ENCODE measurements at regions not wholly inside any gene's neighbourhood (a gene's known extent, or its start where the extent isn't known, plus 50 kb on each side); places are given as distances from the start of the nearest gene placed in this dataset.

DNA sequence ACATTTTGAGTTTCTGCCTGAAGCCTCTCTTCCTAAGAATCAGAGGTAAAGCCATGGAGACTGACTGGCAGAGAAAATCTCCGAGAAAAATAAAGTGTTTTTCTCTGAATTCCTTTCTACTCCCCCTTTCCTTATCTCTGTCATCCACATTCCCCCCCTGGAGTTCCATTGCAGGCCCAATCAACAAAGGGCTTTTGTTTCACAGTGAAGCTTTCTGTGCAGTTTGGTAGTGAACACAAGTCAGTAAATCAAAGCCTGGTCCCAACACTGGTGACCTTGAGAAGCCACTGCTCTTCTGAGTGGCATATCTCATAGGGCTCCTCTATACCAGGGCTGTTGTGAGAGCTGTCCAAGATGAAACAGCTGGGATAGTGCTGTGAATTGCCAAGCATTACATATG is 228.4 kb downstream of the SEC16B start:
- H3K9me3 ChIP-seq (ENCODE audit: low read length) = no peaks in the 10 kb centered on the region
- no peaks in the 10 kb centered on the region for H3K36me3 ChIP-seq (ENCODE audit: insufficient read depth, low read length)
- no peaks in the 10 kb centered on the region for H3F3A ChIP-seq (ENCODE audit: insufficient read depth, low read length, poor library complexity, severe bottlenecking)
- no peak overlapping the region for H3K4me2 ChIP-seq (ENCODE audit: low read length)
- H3K27ac ChIP-seq (ENCODE audit: low read length) = no peak overlapping the region
- no peak for TF ChIP-seq TAF1 (IDR thresholded peaks at IDR 0.05; ENCODE audit: low read depth)
- no peak for TF ChIP-seq MXI1 (conservative IDR thresholded peaks at IDR 0.05; ENCODE audit: poor library complexity, severe bottlenecking)
- TF ChIP-seq CTCF (IDR thresholded peaks at IDR 0.05; ENCODE audit: poor library complexity, severe bottlenecking) = no peak
- no peak for TF ChIP-seq REST (IDR thresholded peaks at IDR 0.05; ENCODE audit: borderline replicate concordance)
- TF ChIP-seq SMC3 (conservative IDR thresholded peaks at IDR 0.05; ENCODE audit: poor library complexity) = no peak
- TF ChIP-seq RAD21 (conservative IDR thresholded peaks at IDR 0.05) = no peak
- no peak for TF ChIP-seq EP300 (conservative IDR thresholded peaks at IDR 0.05; ENCODE audit: poor library complexity, severe bottlenecking)
- TF ChIP-seq POLR2AphosphoS5 (IDR thresholded peaks at IDR 0.05) = no peak
- TF ChIP-seq EZH2 (IDR thresholded peaks at IDR 0.05; ENCODE audit: borderline replicate concordance, insufficient read depth, low read length, poor library complexity, severe bottlenecking) = no peak
- no peaks in the 10 kb centered on the region for H3K79me2 ChIP-seq (replicated peaks; ENCODE audit: insufficient read depth, low read length)
- no peaks in the 10 kb centered on the region for H4K20me1 ChIP-seq (ENCODE audit: insufficient read depth)
- no peaks in the 10 kb centered on the region for H3K9me2 ChIP-seq (ENCODE audit: insufficient read depth, low read length)
- no peaks in the 10 kb centered on the region for H3K27me3 ChIP-seq (ENCODE audit: insufficient read depth, low read depth, low read length)
- H2AFZ ChIP-seq (ENCODE audit: low read depth, low read length) = no peak overlapping the region
- H3K4me3 ChIP-seq (ENCODE audit: low read length) = no peak overlapping the region
- H3K9ac ChIP-seq (ENCODE audit: low read length) = no peak overlapping the region

DNA sequence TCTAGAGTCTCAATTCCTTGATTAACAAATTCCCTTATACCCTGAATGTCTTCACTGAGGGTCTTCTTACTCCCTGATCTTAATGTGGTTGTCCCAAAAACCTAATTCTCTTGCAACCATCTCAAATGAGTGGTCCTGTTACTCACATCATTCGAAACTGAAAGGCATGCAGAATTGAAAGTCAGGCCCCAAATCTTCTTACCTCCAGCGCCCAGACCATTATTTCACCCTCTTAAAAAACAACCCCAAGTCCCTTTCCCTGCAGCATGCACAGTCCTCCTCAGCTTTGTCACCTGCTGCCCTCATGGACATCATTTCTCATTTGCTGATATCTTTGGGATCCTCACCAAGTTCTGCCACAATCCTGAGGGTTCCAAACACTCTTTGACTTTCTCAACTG is 230.1 kb downstream of the SEC16B start:
- Histone ChIP-seq H3K9me3 (ENCODE audit: low read length) (no peaks in the 10 kb centered on the region), H3K27me3 (ENCODE audit: insufficient read depth, low read depth, low read length) (no peaks in the 10 kb centered on the region), H3K36me3 (ENCODE audit: insufficient read depth, low read length) (no peaks in the 10 kb centered on the region), H3K79me2 (replicated peaks; ENCODE audit: insufficient read depth, low read length) (no peaks in the 10 kb centered on the region), H3K9ac (ENCODE audit: low read length) (no peak overlapping the region), H4K20me1 (ENCODE audit: insufficient read depth) (no peaks in the 10 kb centered on the region), H3K4me2 (ENCODE audit: low read length) (no peak overlapping the region), H2AFZ (ENCODE audit: low read depth, low read length) (no peak overlapping the region), H3K9me2 (ENCODE audit: insufficient read depth, low read length) (no peaks in the 10 kb centered on the region), H3K27ac (ENCODE audit: low read length) (no peak overlapping the region), H3K4me3 (ENCODE audit: low read length) (no peak overlapping the region), H3F3A (ENCODE audit: insufficient read depth, low read length, poor library complexity, severe bottlenecking) (no peaks in the 10 kb centered on the region)
- TF ChIP-seq POLR2AphosphoS5 (IDR thresholded peaks at IDR 0.05) = no peak

DNA sequence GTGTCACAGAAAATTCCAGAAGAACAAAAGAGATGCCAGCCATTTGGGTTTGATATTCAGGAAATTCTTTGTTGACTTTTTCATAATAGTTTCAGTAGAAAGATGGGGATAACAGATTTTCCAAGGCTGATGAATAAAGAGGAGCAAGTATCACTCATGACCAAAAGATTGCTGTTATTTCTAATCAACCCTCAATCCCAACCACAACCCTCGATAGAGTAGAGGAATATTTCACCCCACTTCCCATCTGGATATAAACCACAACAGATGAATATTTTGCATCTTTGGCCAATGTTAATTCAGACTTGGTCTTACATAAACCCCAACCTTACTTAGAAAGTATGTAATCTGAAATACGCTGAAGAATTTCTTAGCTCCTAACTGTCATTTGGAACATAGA is 232.4 kb downstream of the SEC16B start:
- no peaks in the 10 kb centered on the region for H3K79me2 ChIP-seq (replicated peaks; ENCODE audit: insufficient read depth, low read length)

More for the DNA sequence above, 232.4 kb downstream of the SEC16B start:
- Histone ChIP-seq H3K9me3 (ENCODE audit: low read length) (no peaks in the 10 kb centered on the region), H3K9ac (ENCODE audit: low read length) (no peak overlapping the region), H3F3A (ENCODE audit: insufficient read depth, low read length, poor library complexity, severe bottlenecking) (no peaks in the 10 kb centered on the region), H3K27me3 (ENCODE audit: insufficient read depth, low read depth, low read length) (no peaks in the 10 kb centered on the region), H3K4me2 (ENCODE audit: low read length) (no peak overlapping the region), H4K20me1 (ENCODE audit: insufficient read depth) (no peaks in the 10 kb centered on the region), H3K9me2 (ENCODE audit: insufficient read depth, low read length) (no peaks in the 10 kb centered on the region), H3K36me3 (ENCODE audit: insufficient read depth, low read length) (no peaks in the 10 kb centered on the region), H3K27ac (ENCODE audit: low read length) (no peak overlapping the region), H3K4me3 (ENCODE audit: low read length) (no peak overlapping the region), H2AFZ (ENCODE audit: low read depth, low read length) (no peak overlapping the region)
- TF ChIP-seq MXI1 (conservative IDR thresholded peaks at IDR 0.05; ENCODE audit: poor library complexity, severe bottlenecking) (no peak), REST (IDR thresholded peaks at IDR 0.05; ENCODE audit: borderline replicate concordance) (no peak), EZH2 (IDR thresholded peaks at IDR 0.05; ENCODE audit: borderline replicate concordance, insufficient read depth, low read length, poor library complexity, severe bottlenecking) (no peak), POLR2AphosphoS5 (IDR thresholded peaks at IDR 0.05) (no peak), EP300 (conservative IDR thresholded peaks at IDR 0.05; ENCODE audit: poor library complexity, severe bottlenecking) (no peak), TAF1 (IDR thresholded peaks at IDR 0.05; ENCODE audit: low read depth) (no peak), CTCF (IDR thresholded peaks at IDR 0.05; ENCODE audit: poor library complexity, severe bottlenecking) (no peak), RAD21 (conservative IDR thresholded peaks at IDR 0.05) (no peak), SMC3 (conservative IDR thresholded peaks at IDR 0.05; ENCODE audit: poor library complexity) (no peak)
